Neural progenitor cell (in vitro differentiated cells): ENCODE measurements at regions not wholly inside any gene's neighbourhood (a gene's known extent, or its start where the extent isn't known, plus 50 kb on each side); places are given as distances from the start of the nearest gene placed in this dataset.

Experiments used
- DNase-seq: peaks from one replicate; pipeline ENCODE4 v3.0.0-alpha.2; 2016; ENCODE audit warnings: low spot score
- H2AFZ ChIP-seq: fragments of 200-600 bp; sonication (generic); replicated peaks from 2 replicates; pipeline ENCODE4 v1.6.1; 2016; ENCODE audit warnings: antibody characterized with exemption
- H3F3A ChIP-seq: fragments of 200-600 bp; sonication (generic); 2 replicates; pipeline ENCODE4 v1.6.1; 2016; ENCODE audit warnings: antibody characterized with exemption, low read depth
- H3K27ac ChIP-seq: fragments of 200-600 bp; sonication (generic); 2 replicates; pipeline ENCODE4 v1.5.1; 2016; ENCODE audit warnings: mild to moderate bottlenecking
- H3K27me3 ChIP-seq: fragments of 200-600 bp; sonication (generic); 2 replicates; pipeline ENCODE4 v1.6.1; 2016; ENCODE audit warnings: mild to moderate bottlenecking, moderate library complexity
- H3K36me3 ChIP-seq: fragments of 200-600 bp; sonication (generic); 2 replicates; pipeline ENCODE4 v1.5.1; 2016
- H3K4me1 ChIP-seq: fragments of 200-600 bp; sonication (generic); 2 replicates; pipeline ENCODE4 v1.6.1; 2016; ENCODE audit warnings: mixed run types
- H3K4me2 ChIP-seq: fragments of 200-600 bp; sonication (generic); 2 replicates; pipeline ENCODE4 v1.6.1; 2016
- H3K4me3 ChIP-seq: fragments of 200-600 bp; sonication (generic); 2 replicates; pipeline ENCODE4 v1.5.1; 2016
- H3K79me2 ChIP-seq: fragments of 200-600 bp; sonication (generic); 2 replicates; pipeline ENCODE4 v1.6.1; 2016; ENCODE audit warnings: low read depth
- H3K9ac ChIP-seq: fragments of 200-600 bp; sonication (generic); 2 replicates; pipeline ENCODE4 v1.6.1; 2016
- H3K9me3 ChIP-seq: fragments of 200-600 bp; sonication (generic); 2 replicates; pipeline ENCODE4 v1.5.1; 2016; ENCODE audit warnings: low read depth
- H4K20me1 ChIP-seq: fragments of 200-600 bp; sonication (generic); 2 replicates; pipeline ENCODE4 v1.6.1; 2016; ENCODE audit warnings: low read depth
- H3K27ac Mint-ChIP-seq: 3 replicates; pipeline ENCODE4 v1.8.0; 2021; ENCODE audit warnings: mixed read lengths
- H3K27me3 Mint-ChIP-seq: 2 replicates; pipeline ENCODE4 v1.8.0; 2022; ENCODE audit warnings: low read depth, mild to moderate bottlenecking, inconsistent platforms, moderate library complexity, mixed read lengths; ENCODE audit not compliant: insufficient read depth
- H3K36me3 Mint-ChIP-seq: 3 replicates; pipeline ENCODE4 v1.8.0; 2021; ENCODE audit warnings: mixed read lengths
- H3K4me1 Mint-ChIP-seq: 3 replicates; pipeline ENCODE4 v1.8.0; 2021; ENCODE audit warnings: mixed read lengths
- H3K4me3 Mint-ChIP-seq: 3 replicates; pipeline ENCODE4 v1.8.0; 2021; ENCODE audit warnings: mild to moderate bottlenecking, moderate library complexity, mixed read lengths
- H3K9me3 Mint-ChIP-seq: 3 replicates; pipeline ENCODE4 v1.8.0; 2020; ENCODE audit warnings: mixed read lengths
- EZH2 ChIP-seq: fragments of 200-600 bp; sonication (generic); IDR thresholded peaks from 2 replicates; pipeline ENCODE4 v1.6.1; 2017; ENCODE audit warnings: antibody characterized with exemption, mild to moderate bottlenecking, moderate library complexity
- EZH2phosphoT487 ChIP-seq: fragments of 200-600 bp; sonication (generic); IDR thresholded peaks from 2 replicates; pipeline ENCODE4 v1.6.1; 2017; ENCODE audit warnings: antibody characterized with exemption
- TF ChIP-seq, protein P1 (sequence below): fragments of 200-600 bp; sonication (generic); IDR thresholded peaks from 2 replicates; pipeline ENCODE4 v1.5.1; 2017; ENCODE audit warnings: antibody characterized with exemption, mild to moderate bottlenecking

DNA sequence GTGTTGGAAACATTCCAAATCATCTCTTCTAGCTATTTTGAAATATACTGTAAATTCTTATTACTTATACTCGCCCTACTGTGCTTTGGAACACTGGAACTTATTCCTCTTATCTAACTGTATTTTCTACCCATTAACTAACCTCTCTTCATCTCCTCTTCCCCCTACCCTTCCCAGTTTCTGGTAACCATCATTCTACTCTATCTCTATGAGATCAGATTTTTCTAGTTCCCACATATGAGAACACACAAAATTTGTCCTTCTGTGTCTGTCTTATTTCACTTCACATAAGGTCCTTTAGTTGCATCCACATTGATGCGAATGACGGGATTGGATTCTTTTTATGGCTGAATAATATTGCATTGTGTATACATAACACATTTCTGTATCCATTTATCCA, 1003.8 kb upstream of the INTU start:
- no peaks in the 10 kb centered on the region for H3K4me1 ChIP-seq
- no peaks in the 10 kb centered on the region for H3K9me3 ChIP-seq
- TF ChIP-seq EZH2phosphoT487 = no peak
- TF ChIP-seq, protein P1, sequence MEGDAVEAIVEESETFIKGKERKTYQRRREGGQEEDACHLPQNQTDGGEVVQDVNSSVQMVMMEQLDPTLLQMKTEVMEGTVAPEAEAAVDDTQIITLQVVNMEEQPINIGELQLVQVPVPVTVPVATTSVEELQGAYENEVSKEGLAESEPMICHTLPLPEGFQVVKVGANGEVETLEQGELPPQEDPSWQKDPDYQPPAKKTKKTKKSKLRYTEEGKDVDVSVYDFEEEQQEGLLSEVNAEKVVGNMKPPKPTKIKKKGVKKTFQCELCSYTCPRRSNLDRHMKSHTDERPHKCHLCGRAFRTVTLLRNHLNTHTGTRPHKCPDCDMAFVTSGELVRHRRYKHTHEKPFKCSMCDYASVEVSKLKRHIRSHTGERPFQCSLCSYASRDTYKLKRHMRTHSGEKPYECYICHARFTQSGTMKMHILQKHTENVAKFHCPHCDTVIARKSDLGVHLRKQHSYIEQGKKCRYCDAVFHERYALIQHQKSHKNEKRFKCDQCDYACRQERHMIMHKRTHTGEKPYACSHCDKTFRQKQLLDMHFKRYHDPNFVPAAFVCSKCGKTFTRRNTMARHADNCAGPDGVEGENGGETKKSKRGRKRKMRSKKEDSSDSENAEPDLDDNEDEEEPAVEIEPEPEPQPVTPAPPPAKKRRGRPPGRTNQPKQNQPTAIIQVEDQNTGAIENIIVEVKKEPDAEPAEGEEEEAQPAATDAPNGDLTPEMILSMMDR = no peak
- TF ChIP-seq EZH2 = no peak
- no peak overlapping the region for H3K4me3 Mint-ChIP-seq
- DNase-seq = no peak
- no peak overlapping the region for H3K27ac ChIP-seq
- no peaks in the 10 kb centered on the region for H3K4me1 Mint-ChIP-seq
- H3K27me3 ChIP-seq = no peaks in the 10 kb centered on the region
- no peaks in the 10 kb centered on the region for H3K79me2 ChIP-seq
- no peak overlapping the region for H3K4me3 ChIP-seq
- no peaks in the 10 kb centered on the region for H3K9me3 Mint-ChIP-seq
- H3K36me3 Mint-ChIP-seq = no peaks in the 10 kb centered on the region
- peaks cover 6% of the 10 kb centered on the region for H3K27me3 Mint-ChIP-seq
- no peaks in the 10 kb centered on the region for H3F3A ChIP-seq
- H3K27ac Mint-ChIP-seq = no peak overlapping the region
- no peak overlapping the region for H3K4me2 ChIP-seq
- H4K20me1 ChIP-seq = no peaks in the 10 kb centered on the region
- H3K9ac ChIP-seq = no peak overlapping the region
- no peaks in the 10 kb centered on the region for H3K36me3 ChIP-seq
- no peak overlapping the region for H2AFZ ChIP-seq

DNA sequence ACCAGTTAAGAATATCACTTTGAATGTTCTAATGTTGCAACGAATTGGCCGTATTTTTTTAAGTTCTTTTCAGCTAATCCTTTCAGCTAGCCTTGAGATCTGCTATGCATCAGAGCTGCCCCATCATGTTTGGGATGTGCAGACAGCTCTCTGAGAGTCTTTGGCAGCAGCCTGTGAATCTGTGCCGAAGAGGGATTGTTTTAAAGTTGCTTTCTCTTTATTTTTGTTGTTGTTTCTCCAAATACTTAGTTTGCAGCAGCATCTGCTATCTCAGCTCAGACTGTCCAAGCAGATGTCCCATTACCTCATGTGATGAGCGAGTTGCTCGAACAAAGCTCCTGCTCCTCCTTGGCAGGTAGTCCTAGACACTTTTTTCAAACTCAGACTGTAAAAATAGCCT, 1002.5 kb upstream of the INTU start:
- H3K36me3 Mint-ChIP-seq = no peaks in the 10 kb centered on the region
- H3F3A ChIP-seq = no peaks in the 10 kb centered on the region
- TF ChIP-seq, protein P1 = no peak
- no peak for TF ChIP-seq EZH2
- no peak for TF ChIP-seq EZH2phosphoT487
- H2AFZ ChIP-seq = peak overlapping the region; percentile 52
- H3K4me3 Mint-ChIP-seq = no peak overlapping the region
- H3K9ac ChIP-seq = no peak overlapping the region
- H3K27me3 ChIP-seq = no peaks in the 10 kb centered on the region
- no peaks in the 10 kb centered on the region for H4K20me1 ChIP-seq
- no peaks in the 10 kb centered on the region for H3K36me3 ChIP-seq
- no peaks in the 10 kb centered on the region for H3K4me1 Mint-ChIP-seq
- no peaks in the 10 kb centered on the region for H3K9me3 ChIP-seq
- no peak for DNase-seq
- no peak overlapping the region for H3K4me2 ChIP-seq
- H3K27me3 Mint-ChIP-seq = peaks cover 6% of the 10 kb centered on the region
- no peak overlapping the region for H3K27ac ChIP-seq
- no peak overlapping the region for H3K4me3 ChIP-seq
- H3K79me2 ChIP-seq = no peaks in the 10 kb centered on the region
- H3K27ac Mint-ChIP-seq = no peak overlapping the region
- H3K9me3 Mint-ChIP-seq = no peaks in the 10 kb centered on the region
- no peaks in the 10 kb centered on the region for H3K4me1 ChIP-seq

DNA sequence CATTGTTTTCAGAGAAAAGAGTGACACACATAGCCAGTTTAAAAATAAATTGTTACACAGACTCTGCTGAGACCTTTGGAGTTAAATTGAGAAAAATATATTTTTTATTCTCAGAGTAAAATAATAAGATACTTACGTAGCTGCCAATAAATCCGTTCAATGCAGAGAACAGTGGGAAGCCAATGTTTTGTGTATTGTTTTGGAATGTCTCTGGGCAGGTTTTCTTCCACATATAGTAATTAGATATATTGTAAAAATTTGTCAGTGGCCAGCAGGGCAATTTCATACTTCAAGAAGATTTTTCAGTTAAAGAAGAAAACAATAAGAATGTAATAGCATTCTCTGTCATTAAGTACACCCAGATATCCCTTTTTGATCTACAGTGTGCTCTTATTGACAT, 999.5 kb upstream of the INTU start:
- Mint-ChIP-seq H3K27me3 (peaks cover 2% of the 10 kb centered on the region), H3K9me3 (no peaks in the 10 kb centered on the region), H3K27ac (no peak overlapping the region), H3K4me3 (no peak overlapping the region), H3K4me1 (no peaks in the 10 kb centered on the region), H3K36me3 (no peaks in the 10 kb centered on the region)
- H4K20me1 ChIP-seq = no peaks in the 10 kb centered on the region
- H3K4me1 ChIP-seq = no peaks in the 10 kb centered on the region
- no peaks in the 10 kb centered on the region for H3F3A ChIP-seq
- no peak overlapping the region for H3K4me2 ChIP-seq
- H2AFZ ChIP-seq = no peak overlapping the region
- H3K9ac ChIP-seq = no peak overlapping the region
- no peaks in the 10 kb centered on the region for H3K79me2 ChIP-seq
- no peak for DNase-seq
- H3K4me3 ChIP-seq = no peak overlapping the region
- H3K9me3 ChIP-seq = no peaks in the 10 kb centered on the region
- TF ChIP-seq EZH2phosphoT487 (no peak), EZH2 (no peak)
- TF ChIP-seq, protein P1 = no peak
- no peak overlapping the region for H3K27ac ChIP-seq
- no peaks in the 10 kb centered on the region for H3K36me3 ChIP-seq
- no peaks in the 10 kb centered on the region for H3K27me3 ChIP-seq

DNA sequence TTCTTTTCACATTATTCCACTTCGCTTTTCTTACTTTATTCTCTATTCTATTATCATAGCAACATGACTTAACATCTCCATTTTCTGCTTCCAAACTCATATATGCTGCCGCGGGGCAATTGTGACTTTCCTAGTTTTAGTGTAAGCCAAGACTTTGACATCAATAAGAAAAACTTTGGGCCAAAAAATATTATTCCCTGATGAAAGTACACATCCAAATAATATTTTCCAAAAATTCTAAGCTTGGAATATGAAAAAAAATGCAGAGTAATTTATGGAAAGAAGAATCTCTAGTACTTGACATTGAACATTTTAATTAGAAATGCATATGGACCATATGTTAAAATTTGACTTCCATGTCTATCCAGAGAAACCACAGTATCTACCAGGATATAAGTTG, 995.1 kb upstream of the INTU start:
- Histone ChIP-seq H3K79me2 (no peaks in the 10 kb centered on the region), H2AFZ (no peak overlapping the region), H3K9ac (no peak overlapping the region), H3K36me3 (no peaks in the 10 kb centered on the region), H3K4me1 (no peaks in the 10 kb centered on the region), H3K9me3 (no peaks in the 10 kb centered on the region), H3F3A (no peaks in the 10 kb centered on the region), H4K20me1 (no peaks in the 10 kb centered on the region), H3K27ac (no peak overlapping the region), H3K27me3 (no peaks in the 10 kb centered on the region), H3K4me2 (no peak overlapping the region), H3K4me3 (no peak overlapping the region)
- Mint-ChIP-seq H3K4me1 (no peaks in the 10 kb centered on the region), H3K27me3 (peaks cover 6% of the 10 kb centered on the region), H3K27ac (no peak overlapping the region), H3K36me3 (no peaks in the 10 kb centered on the region), H3K4me3 (no peak overlapping the region), H3K9me3 (no peaks in the 10 kb centered on the region)
- no peak for TF ChIP-seq EZH2phosphoT487
- TF ChIP-seq EZH2 = no peak
- TF ChIP-seq, protein P1 = no peak
- DNase-seq = no peak
